ENCODE measurements at regions not wholly inside any gene's neighbourhood (a gene's known extent, or its start where the extent isn't known, plus 50 kb on each side); places are given as distances from the start of the nearest gene placed in this dataset.

DNA sequence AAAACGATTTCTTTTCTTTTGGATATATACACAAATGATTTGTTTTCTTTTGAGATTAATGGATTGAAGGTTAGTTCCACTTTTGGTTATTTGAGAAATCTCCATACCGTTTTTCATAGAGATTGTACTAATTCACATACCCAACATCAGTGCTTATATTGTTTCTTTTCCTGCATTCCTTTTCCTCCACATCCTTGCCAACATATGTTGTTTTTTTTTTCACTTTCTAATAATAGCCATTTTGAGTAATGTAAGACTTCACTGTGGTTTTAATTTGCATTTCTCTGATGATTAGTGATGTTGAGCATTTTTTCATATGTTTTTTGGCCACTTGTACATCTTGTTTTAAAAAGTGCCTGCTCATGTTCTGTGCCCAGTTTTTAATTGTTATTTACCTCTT, 846.4 kb upstream of the EYS start:
- TF ChIP-seq POLR2AphosphoS5 (IDR thresholded peaks at IDR 0.05; ENCODE audit: low read depth, low read length) (no peak), REST (IDR thresholded peaks at IDR 0.05; ENCODE audit: insufficient read depth in 1 of 2, low read depth in 2 of 2, low read length in 2 of 2) (no peak), FOXP2 (optimal IDR thresholded peaks at IDR 0.05; ENCODE audit: borderline replicate concordance, extremely low read depth, extremely low read length, insufficient read depth) (no peak), TAF1 (IDR thresholded peaks at IDR 0.05; ENCODE audit: borderline replicate concordance, insufficient read depth, low read length) (no peak), SIN3A (IDR thresholded peaks at IDR 0.05; ENCODE audit: borderline replicate concordance, insufficient read depth, low read length) (no peak)

GRCh38 chr6:66538551-66539135, 831.6 kb upstream of the EYS start:
- TF ChIP-seq POLR2AphosphoS5 (IDR thresholded peaks at IDR 0.05; ENCODE audit: low read depth, low read length) (no peak), TAF1 (IDR thresholded peaks at IDR 0.05; ENCODE audit: borderline replicate concordance, insufficient read depth, low read length) (no peak), SIN3A (IDR thresholded peaks at IDR 0.05; ENCODE audit: borderline replicate concordance, insufficient read depth, low read length) (no peak), FOXP2 (optimal IDR thresholded peaks at IDR 0.05; ENCODE audit: borderline replicate concordance, extremely low read depth, extremely low read length, insufficient read depth) (no peak), REST (IDR thresholded peaks at IDR 0.05; ENCODE audit: insufficient read depth in 1 of 2, low read depth in 2 of 2, low read length in 2 of 2) (no peak)

DNA sequence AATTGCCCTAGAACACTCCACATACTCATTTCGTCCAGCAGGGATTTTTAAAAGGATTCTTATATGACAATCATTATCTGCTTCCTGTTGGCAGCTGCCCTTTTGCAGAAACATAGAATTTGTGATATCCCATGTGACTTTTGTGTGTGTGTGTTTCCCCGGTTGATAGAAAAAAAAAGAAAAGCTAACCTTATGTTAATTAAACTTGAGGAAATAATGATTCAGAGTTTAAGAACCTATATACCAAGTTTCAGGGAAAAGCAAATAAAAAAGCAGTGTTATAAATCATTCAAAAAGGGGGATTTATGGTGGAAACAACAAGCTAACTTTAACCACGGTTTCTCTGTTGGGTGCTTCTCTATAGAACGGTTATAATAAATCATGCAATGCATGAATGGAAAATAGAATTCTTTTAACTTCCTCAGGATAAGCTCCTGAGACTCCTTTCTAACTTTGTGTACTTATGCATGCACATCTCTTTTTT, 826.9 kb upstream of the EYS start:
- TF ChIP-seq POLR2AphosphoS5 (IDR thresholded peaks at IDR 0.05; ENCODE audit: low read depth, low read length) = no peak
- TF ChIP-seq FOXP2 (optimal IDR thresholded peaks at IDR 0.05; ENCODE audit: borderline replicate concordance, extremely low read depth, extremely low read length, insufficient read depth) = no peak
- TF ChIP-seq TAF1 (IDR thresholded peaks at IDR 0.05; ENCODE audit: borderline replicate concordance, insufficient read depth, low read length) = no peak
- no peak for TF ChIP-seq REST (IDR thresholded peaks at IDR 0.05; ENCODE audit: insufficient read depth in 1 of 2, low read depth in 2 of 2, low read length in 2 of 2)
- TF ChIP-seq SIN3A (IDR thresholded peaks at IDR 0.05; ENCODE audit: borderline replicate concordance, insufficient read depth, low read length) = no peak

GRCh38 chr6:66526061-66526460, 819.0 kb upstream of the EYS start:
- TF ChIP-seq TAF1 (IDR thresholded peaks at IDR 0.05; ENCODE audit: borderline replicate concordance, insufficient read depth, low read length) (no peak), SIN3A (IDR thresholded peaks at IDR 0.05; ENCODE audit: borderline replicate concordance, insufficient read depth, low read length) (no peak), REST (IDR thresholded peaks at IDR 0.05; ENCODE audit: insufficient read depth in 1 of 2, low read depth in 2 of 2, low read length in 2 of 2) (no peak), FOXP2 (optimal IDR thresholded peaks at IDR 0.05; ENCODE audit: borderline replicate concordance, extremely low read depth, extremely low read length, insufficient read depth) (no peak)
